ENCODE measurements at regions not wholly inside any gene's neighbourhood (a gene's known extent, or its start where the extent isn't known, plus 50 kb on each side); places are given as distances from the start of the nearest gene placed in this dataset.

GRCh38 chr21:18460979-18461378 is 57.4 kb upstream of the TMPRSS15 start:
- no peak for DNase-seq

- no peak for DNase-seq
Measured at GRCh38 chr21:18461743-18462142, 58.2 kb upstream of the TMPRSS15 start.

GRCh38 chr21:18467715-18468114 is 64.1 kb upstream of the TMPRSS15 start:
- no peak for DNase-seq

GRCh38 chr21:18468790-18469189 is 65.2 kb upstream of the TMPRSS15 start:
- DNase-seq: no peak

GRCh38 chr21:18476639-18477038 is 73.1 kb upstream of the TMPRSS15 start:
- DNase-seq: no peak

- DNase-seq: no peak
Measured at GRCh38 chr21:18477043-18477442, 73.5 kb upstream of the TMPRSS15 start.

- DNase-seq: no peak
Measured at GRCh38 chr21:18478513-18478912, 74.9 kb upstream of the TMPRSS15 start.

- DNase-seq: no peak
Measured at GRCh38 chr21:18488252-18488651, 84.7 kb upstream of the TMPRSS15 start.

- no peak for DNase-seq
Measured at GRCh38 chr21:18493422-18493821, 89.8 kb upstream of the TMPRSS15 start.

- DNase-seq: no peak
Measured at GRCh38 chr21:18495523-18495922, 91.9 kb upstream of the TMPRSS15 start.

GRCh38 chr21:18498431-18498830 is 94.8 kb upstream of the TMPRSS15 start:
- DNase-seq: no peak

GRCh38 chr21:18499761-18500376 is 96.3 kb upstream of the TMPRSS15 start:
- DNase-seq: peak in 14 of 56 donors; percentile 1 to 76 (median 14)

GRCh38 chr21:18518054-18518481 is 114.5 kb upstream of the TMPRSS15 start:
- peak in 1 of 56 donors; percentile 3 for DNase-seq

GRCh38 chr21:18521204-18521603 is 117.6 kb upstream of the TMPRSS15 start:
- DNase-seq: no peak

- no peak for DNase-seq
Measured at GRCh38 chr21:18522181-18522972, 118.8 kb upstream of the TMPRSS15 start.

- no peak for DNase-seq
Measured at GRCh38 chr21:18524097-18524880, 120.7 kb upstream of the TMPRSS15 start.

GRCh38 chr21:18529254-18529653 is 125.7 kb upstream of the TMPRSS15 start:
- DNase-seq: peak in 2 of 56 donors; percentile 1 to 5

- DNase-seq: no peak
Measured at GRCh38 chr21:18542081-18542480, 138.5 kb upstream of the TMPRSS15 start.

- no peak for DNase-seq
Measured at GRCh38 chr21:18545908-18546307, 142.3 kb upstream of the TMPRSS15 start.

- no peak for DNase-seq
Measured at GRCh38 chr21:18547347-18547746, 143.8 kb upstream of the TMPRSS15 start.

- DNase-seq: no peak
Measured at GRCh38 chr21:18548249-18548648, 144.7 kb upstream of the TMPRSS15 start.
